ENCODE measurements at regions not wholly inside any gene's neighbourhood (a gene's known extent, or its start where the extent isn't known, plus 50 kb on each side); places are given as distances from the start of the nearest gene placed in this dataset.

DNA sequence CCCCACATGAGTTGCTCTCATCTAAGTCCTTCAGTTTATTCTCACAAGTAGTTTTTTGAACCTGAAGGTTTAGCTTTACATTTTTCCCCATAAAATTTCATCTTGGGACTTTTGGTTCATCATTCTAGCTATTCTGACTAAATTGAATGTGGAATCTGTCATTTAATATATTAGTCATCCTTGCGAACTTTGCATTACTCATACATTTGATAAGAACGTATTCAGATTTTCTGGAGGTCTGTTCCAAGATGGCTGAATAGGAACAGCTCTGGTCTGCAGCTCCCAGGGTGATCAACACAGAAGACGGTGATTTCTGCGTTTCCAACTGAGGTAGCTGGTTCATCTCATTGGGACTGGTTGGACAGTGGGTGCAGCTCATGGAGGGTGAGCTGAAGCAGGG is 59.8 kb upstream of the CSF1 start:
- Histone ChIP-seq H3K79me2 (ENCODE audit: control insufficient read depth, insufficient read depth, low read length) (no peaks in the 10 kb centered on the region), H3K4me1 (ENCODE audit: control insufficient read depth, insufficient read depth, low read length) (no peaks in the 10 kb centered on the region), H3K4me3 (no peak overlapping the region), H3K36me3 (ENCODE audit: control insufficient read depth in 2 of 2, insufficient read depth in 2 of 2, low read length in 1 of 2) (no peaks in the 10 kb centered on the region), H3K4me2 (ENCODE audit: control insufficient read depth, insufficient read depth) (no peak overlapping the region), H2AFZ (ENCODE audit: control insufficient read depth, low read depth, low read length) (no peak overlapping the region), H3K9me3 (replicated peaks; ENCODE audit: control insufficient read depth, insufficient read depth, low read length) (no peaks in the 10 kb centered on the region), H4K20me1 (ENCODE audit: control insufficient read depth, insufficient read depth) (no peaks in the 10 kb centered on the region), H3K9ac (ENCODE audit: control insufficient read depth, insufficient read depth, low read length) (no peak overlapping the region), H3K27me3 (replicated peaks in 1 of 2; ENCODE audit: control insufficient read depth in 2 of 2, insufficient read depth in 2 of 2, low read length in 1 of 2) (no peaks in the 10 kb centered on the region; a peak in 1 of 4 replicates), H3K27ac (ENCODE audit: control insufficient read depth, insufficient read depth) (no peak overlapping the region)
- no peak for FAIRE-seq
- in situ Hi-C loops (cut with MboI) = no loop called here
- ChIA-PET RAD21 (ENCODE audit: unreplicated experiment) (no interaction called here), CTCF (interaction anchor here (1.0 kb wide), 1 partner anchor 134 kb away, joined by 3 read pairs; the partner anchor contains the start of gene AHCYL1), SMC1A (ENCODE audit: uncharacterized antibody, unreplicated experiment) (interaction anchor here (1.3 kb wide), 1 partner anchor 50 kb away, joined by 3 read pairs; no protein-coding TSS in a partner anchor), POLR2A (no interaction called here)
- intact Hi-C loops (cut with micrococcal nuclease; ENCODE audit: unreplicated experiment) = no loop called here
- no peak for ATAC-seq
- no TSS peak for BruUV-seq (replicated peaks)
- DNase-seq (ENCODE audit: low read depth, low spot score) = no peak
- whole genome bisulfite sequencing (ENCODE audit: insufficient coverage, insufficient replicate concordance, low lambda C conversion rate, missing lambda C conversion rate) = 71% methylated on average over 4 of the region's 4 CpGs
- no peak for TF ChIP-seq ZNF24 (IDR thresholded peaks at IDR 0.05)
- no peak for TF ChIP-seq NFYA (IDR thresholded peaks at IDR 0.05; ENCODE audit: borderline replicate concordance, low read depth, low read length)
- TF ChIP-seq MTA3 (IDR thresholded peaks at IDR 0.05; ENCODE audit: borderline replicate concordance, low read length) = no peak
- TF ChIP-seq NRF1 (conservative IDR thresholded peaks at IDR 0.05; ENCODE audit: low read depth, low read length) = no peak
- TF ChIP-seq ASH2L (IDR thresholded peaks at IDR 0.05; ENCODE audit: borderline replicate concordance, low read depth) = no peak
- TF ChIP-seq, protein P1, sequence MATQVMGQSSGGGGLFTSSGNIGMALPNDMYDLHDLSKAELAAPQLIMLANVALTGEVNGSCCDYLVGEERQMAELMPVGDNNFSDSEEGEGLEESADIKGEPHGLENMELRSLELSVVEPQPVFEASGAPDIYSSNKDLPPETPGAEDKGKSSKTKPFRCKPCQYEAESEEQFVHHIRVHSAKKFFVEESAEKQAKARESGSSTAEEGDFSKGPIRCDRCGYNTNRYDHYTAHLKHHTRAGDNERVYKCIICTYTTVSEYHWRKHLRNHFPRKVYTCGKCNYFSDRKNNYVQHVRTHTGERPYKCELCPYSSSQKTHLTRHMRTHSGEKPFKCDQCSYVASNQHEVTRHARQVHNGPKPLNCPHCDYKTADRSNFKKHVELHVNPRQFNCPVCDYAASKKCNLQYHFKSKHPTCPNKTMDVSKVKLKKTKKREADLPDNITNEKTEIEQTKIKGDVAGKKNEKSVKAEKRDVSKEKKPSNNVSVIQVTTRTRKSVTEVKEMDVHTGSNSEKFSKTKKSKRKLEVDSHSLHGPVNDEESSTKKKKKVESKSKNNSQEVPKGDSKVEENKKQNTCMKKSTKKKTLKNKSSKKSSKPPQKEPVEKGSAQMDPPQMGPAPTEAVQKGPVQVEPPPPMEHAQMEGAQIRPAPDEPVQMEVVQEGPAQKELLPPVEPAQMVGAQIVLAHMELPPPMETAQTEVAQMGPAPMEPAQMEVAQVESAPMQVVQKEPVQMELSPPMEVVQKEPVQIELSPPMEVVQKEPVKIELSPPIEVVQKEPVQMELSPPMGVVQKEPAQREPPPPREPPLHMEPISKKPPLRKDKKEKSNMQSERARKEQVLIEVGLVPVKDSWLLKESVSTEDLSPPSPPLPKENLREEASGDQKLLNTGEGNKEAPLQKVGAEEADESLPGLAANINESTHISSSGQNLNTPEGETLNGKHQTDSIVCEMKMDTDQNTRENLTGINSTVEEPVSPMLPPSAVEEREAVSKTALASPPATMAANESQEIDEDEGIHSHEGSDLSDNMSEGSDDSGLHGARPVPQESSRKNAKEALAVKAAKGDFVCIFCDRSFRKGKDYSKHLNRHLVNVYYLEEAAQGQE (IDR thresholded peaks at IDR 0.05; ENCODE audit: low read depth, low read length) = no peak
- no peak for TF ChIP-seq RELA (IDR thresholded peaks at IDR 0.05; ENCODE audit: borderline replicate concordance, partially characterized antibody)
- TF ChIP-seq RCOR1 (conservative IDR thresholded peaks at IDR 0.05; ENCODE audit: low read depth, low read length) = no peak
- TF ChIP-seq, protein P2, sequence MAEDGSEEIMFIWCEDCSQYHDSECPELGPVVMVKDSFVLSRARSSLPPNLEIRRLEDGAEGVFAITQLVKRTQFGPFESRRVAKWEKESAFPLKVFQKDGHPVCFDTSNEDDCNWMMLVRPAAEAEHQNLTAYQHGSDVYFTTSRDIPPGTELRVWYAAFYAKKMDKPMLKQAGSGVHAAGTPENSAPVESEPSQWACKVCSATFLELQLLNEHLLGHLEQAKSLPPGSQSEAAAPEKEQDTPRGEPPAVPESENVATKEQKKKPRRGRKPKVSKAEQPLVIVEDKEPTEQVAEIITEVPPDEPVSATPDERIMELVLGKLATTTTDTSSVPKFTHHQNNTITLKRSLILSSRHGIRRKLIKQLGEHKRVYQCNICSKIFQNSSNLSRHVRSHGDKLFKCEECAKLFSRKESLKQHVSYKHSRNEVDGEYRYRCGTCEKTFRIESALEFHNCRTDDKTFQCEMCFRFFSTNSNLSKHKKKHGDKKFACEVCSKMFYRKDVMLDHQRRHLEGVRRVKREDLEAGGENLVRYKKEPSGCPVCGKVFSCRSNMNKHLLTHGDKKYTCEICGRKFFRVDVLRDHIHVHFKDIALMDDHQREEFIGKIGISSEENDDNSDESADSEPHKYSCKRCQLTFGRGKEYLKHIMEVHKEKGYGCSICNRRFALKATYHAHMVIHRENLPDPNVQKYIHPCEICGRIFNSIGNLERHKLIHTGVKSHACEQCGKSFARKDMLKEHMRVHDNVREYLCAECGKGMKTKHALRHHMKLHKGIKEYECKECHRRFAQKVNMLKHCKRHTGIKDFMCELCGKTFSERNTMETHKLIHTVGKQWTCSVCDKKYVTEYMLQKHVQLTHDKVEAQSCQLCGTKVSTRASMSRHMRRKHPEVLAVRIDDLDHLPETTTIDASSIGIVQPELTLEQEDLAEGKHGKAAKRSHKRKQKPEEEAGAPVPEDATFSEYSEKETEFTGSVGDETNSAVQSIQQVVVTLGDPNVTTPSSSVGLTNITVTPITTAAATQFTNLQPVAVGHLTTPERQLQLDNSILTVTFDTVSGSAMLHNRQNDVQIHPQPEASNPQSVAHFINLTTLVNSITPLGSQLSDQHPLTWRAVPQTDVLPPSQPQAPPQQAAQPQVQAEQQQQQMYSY (CRISPR knock-in tag; IDR thresholded peaks at IDR 0.05) = no peak
- TF ChIP-seq RAD21 (IDR thresholded peaks at IDR 0.05; ENCODE audit: insufficient read depth, low read depth, low read length) = no peak
- TF ChIP-seq, protein P3, sequence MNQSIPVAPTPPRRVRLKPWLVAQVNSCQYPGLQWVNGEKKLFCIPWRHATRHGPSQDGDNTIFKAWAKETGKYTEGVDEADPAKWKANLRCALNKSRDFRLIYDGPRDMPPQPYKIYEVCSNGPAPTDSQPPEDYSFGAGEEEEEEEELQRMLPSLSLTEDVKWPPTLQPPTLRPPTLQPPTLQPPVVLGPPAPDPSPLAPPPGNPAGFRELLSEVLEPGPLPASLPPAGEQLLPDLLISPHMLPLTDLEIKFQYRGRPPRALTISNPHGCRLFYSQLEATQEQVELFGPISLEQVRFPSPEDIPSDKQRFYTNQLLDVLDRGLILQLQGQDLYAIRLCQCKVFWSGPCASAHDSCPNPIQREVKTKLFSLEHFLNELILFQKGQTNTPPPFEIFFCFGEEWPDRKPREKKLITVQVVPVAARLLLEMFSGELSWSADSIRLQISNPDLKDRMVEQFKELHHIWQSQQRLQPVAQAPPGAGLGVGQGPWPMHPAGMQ (IDR thresholded peaks at IDR 0.05; ENCODE audit: borderline replicate concordance) = no peak
- no peak for TF ChIP-seq FOXK2 (IDR thresholded peaks at IDR 0.05)
- TF ChIP-seq FOS (IDR thresholded peaks at IDR 0.05; ENCODE audit: borderline replicate concordance, extremely low read depth, insufficient read length) = no peak

All from GM12878 (cell line).